HG02981 (cell line): ENCODE measurements at regions not wholly inside any gene's neighbourhood (a gene's known extent, or its start where the extent isn't known, plus 50 kb on each side); places are given as distances from the start of the nearest gene placed in this dataset.

Experiments used
- ATAC-seq: cut with Tn5 transposase; IDR thresholded peaks from one replicate; pipeline ENCODE4 v1.9.1; 2021; ENCODE audit warnings: mild to moderate bottlenecking, moderate library complexity; ENCODE audit not compliant: unreplicated experiment

GRCh38 chr11:114857281-114857680 is 179.0 kb downstream of the NXPE2 start:
- no peak for ATAC-seq

- no peak for ATAC-seq
Observed at GRCh38 chr11:114864896-114865295, 186.6 kb downstream of the NXPE2 start.

- no peak for ATAC-seq
Observed at GRCh38 chr11:114876234-114876633, 197.9 kb downstream of the NXPE2 start.

- ATAC-seq = no peak
Observed at GRCh38 chr11:114877976-114878375, 199.6 kb downstream of the NXPE2 start.

GRCh38 chr11:114880442-114880841 is 202.1 kb downstream of the NXPE2 start:
- ATAC-seq = no peak

- ATAC-seq = no peak
Observed at GRCh38 chr11:114883472-114883871, 205.1 kb downstream of the NXPE2 start.

GRCh38 chr11:114886644-114887265 is 208.4 kb downstream of the NXPE2 start:
- ATAC-seq = no peak

- ATAC-seq = no peak
Observed at GRCh38 chr11:114889594-114890011, 211.3 kb downstream of the NXPE2 start.

- ATAC-seq = no peak
Observed at GRCh38 chr11:114890038-114890437, 211.7 kb downstream of the NXPE2 start.

GRCh38 chr11:114891911-114892310 is 213.6 kb downstream of the NXPE2 start:
- ATAC-seq = no peak

GRCh38 chr11:114892381-114893197 is 214.3 kb downstream of the NXPE2 start:
- ATAC-seq = no peak

- no peak for ATAC-seq
Observed at GRCh38 chr11:114893329-114893728, 215.0 kb downstream of the NXPE2 start.

GRCh38 chr11:114896594-114896993 is 218.3 kb downstream of the NXPE2 start:
- ATAC-seq = no peak

GRCh38 chr11:114909866-114910265 is 231.5 kb downstream of the NXPE2 start:
- no peak for ATAC-seq

GRCh38 chr11:114912826-114913225 is 234.5 kb downstream of the NXPE2 start:
- ATAC-seq = peak; percentile 53

GRCh38 chr11:114914231-114915005 is 236.1 kb downstream of the NXPE2 start:
- no peak for ATAC-seq

- ATAC-seq = no peak
Observed at GRCh38 chr11:114915871-114916805, 237.8 kb downstream of the NXPE2 start.

- ATAC-seq = no peak
Observed at GRCh38 chr11:114918286-114918685, 240.0 kb downstream of the NXPE2 start.

GRCh38 chr11:114921697-114922096 is 243.4 kb downstream of the NXPE2 start:
- ATAC-seq = no peak

GRCh38 chr11:114924042-114924441 is 245.7 kb downstream of the NXPE2 start:
- no peak for ATAC-seq

GRCh38 chr11:114925591-114925990 is 247.3 kb downstream of the NXPE2 start:
- no peak for ATAC-seq
